OCI-LY3 (cell line): ENCODE measurements at regions not wholly inside any gene's neighbourhood (a gene's known extent, or its start where the extent isn't known, plus 50 kb on each side); places are given as distances from the start of the nearest gene placed in this dataset.

Source experiments
- H2AFZ ChIP-seq: fragments of 200-600, 300-600 bp; shearing (Covaris generic); 2 replicates; pipeline ENCODE4 v1.6.0; 2014; ENCODE audit warnings: antibody characterized with exemption, low read depth, low read length
- H3K27ac ChIP-seq: fragments of 200-600, 300-600 bp; sonication (generic); 2 replicates; pipeline ENCODE4 v1.5.1; 2014; ENCODE audit warnings: mild to moderate bottlenecking, low read length, moderate library complexity, mixed read lengths
- H3K27me3 ChIP-seq: fragments of 200-600, 300-600 bp; sonication (generic); 2 replicates; pipeline ENCODE4 v1.6.1; 2014; ENCODE audit warnings: low read depth, low read length, mixed read lengths
- H3K36me3 ChIP-seq: fragments of 200-600, 300-600 bp; sonication (generic); replicated peaks from 2 replicates; pipeline ENCODE3; 2014; ENCODE audit warnings: low read depth, low read length, mixed read lengths
- H3K4me1 ChIP-seq: fragments of 300-600, 200-600 bp; sonication (generic); 2 replicates; pipeline ENCODE4 v1.6.1; 2014; ENCODE audit warnings: low read length, mixed read lengths
- H3K4me2 ChIP-seq: fragments of 200-600, 300-600 bp; sonication (generic); 2 replicates; pipeline ENCODE4 v1.6.1; 2014; ENCODE audit warnings: low read length, mixed read lengths
- H3K4me3 ChIP-seq: fragments of 300-600, 200-600 bp; sonication (generic); 2 replicates; pipeline ENCODE4 v1.5.1; 2014; ENCODE audit warnings: antibody characterized with exemption, mild to moderate bottlenecking, low read length, moderate library complexity
- H3K79me2 ChIP-seq: fragments of 300-600, 200-600 bp; shearing (Covaris generic); 2 replicates; pipeline ENCODE4 v1.6.1; 2014; ENCODE audit warnings: mild to moderate bottlenecking, low read length, mixed read lengths
- H3K9ac ChIP-seq: fragments of 300-600, 200-600 bp; shearing (Covaris generic); 2 replicates; pipeline ENCODE4 v1.6.0; 2014; ENCODE audit warnings: mild to moderate bottlenecking, low read length, moderate library complexity
- H3K9me3 ChIP-seq: fragments of 200-600, 300-600 bp; shearing (Covaris generic); 2 replicates; pipeline ENCODE4 v1.6.1; 2014; ENCODE audit warnings: low read length, mixed read lengths; ENCODE audit not compliant: insufficient read depth
- H4K20me1 ChIP-seq: fragments of 200-600, 300-600 bp; sonication (generic); 2 replicates; pipeline ENCODE4 v1.6.1; 2016; ENCODE audit warnings: low read length, mixed read lengths; ENCODE audit not compliant: insufficient read depth
- CTCF ChIP-seq: fragments of 200-600, 300-600 bp; sonication (generic); IDR thresholded peaks from 2 replicates; pipeline ENCODE4 v1.5.1; 2014; ENCODE audit warnings: antibody characterized with exemption, low read length, low read depth
- EZH2phosphoT487 ChIP-seq: fragments of 200-600 bp; shearing (Covaris generic); IDR thresholded peaks from 2 replicates; pipeline ENCODE4 v1.6.1; 2018; ENCODE audit warnings: antibody characterized with exemption, mixed run types, low read depth

GRCh38 chr20:63067721-63068560 lies 61.2 kb upstream of the BHLHE23 start:
- H3K4me1 ChIP-seq = no peaks in the 10 kb centered on the region

GRCh38 chr20:63067266-63067635 lies 60.5 kb upstream of the BHLHE23 start:
- Histone ChIP-seq H3K27ac (no peak overlapping the region), H3K9me3 (no peaks in the 10 kb centered on the region), H3K4me1 (no peaks in the 10 kb centered on the region), H3K27me3 (no peaks in the 10 kb centered on the region), H3K4me3 (no peak overlapping the region), H4K20me1 (no peaks in the 10 kb centered on the region), H3K4me2 (no peak overlapping the region), H3K9ac (no peak overlapping the region), H2AFZ (no peak overlapping the region), H3K36me3 (no peaks in the 10 kb centered on the region), H3K79me2 (no peaks in the 10 kb centered on the region)
- no peak for TF ChIP-seq CTCF
- TF ChIP-seq EZH2phosphoT487 = no peak

More at GRCh38 chr20:63067721-63068560, 61.2 kb upstream of the BHLHE23 start:
- no peaks in the 10 kb centered on the region for H4K20me1 ChIP-seq
- H3K27ac ChIP-seq = no peak overlapping the region
- no peaks in the 10 kb centered on the region for H3K79me2 ChIP-seq
- H3K27me3 ChIP-seq = no peaks in the 10 kb centered on the region
- no peak overlapping the region for H2AFZ ChIP-seq
- no peak overlapping the region for H3K4me2 ChIP-seq
- H3K9me3 ChIP-seq = no peaks in the 10 kb centered on the region
- TF ChIP-seq EZH2phosphoT487 (no peak), CTCF (no peak)
- H3K4me3 ChIP-seq = no peak overlapping the region
- no peaks in the 10 kb centered on the region for H3K36me3 ChIP-seq
- H3K9ac ChIP-seq = no peak overlapping the region

GRCh38 chr20:63066506-63067265 lies 59.9 kb upstream of the BHLHE23 start:
- no peak overlapping the region for H3K27ac ChIP-seq
- no peak for TF ChIP-seq EZH2phosphoT487
- TF ChIP-seq CTCF = no peak
- H3K4me1 ChIP-seq = no peaks in the 10 kb centered on the region
- no peaks in the 10 kb centered on the region for H3K79me2 ChIP-seq
- H3K4me3 ChIP-seq = no peak overlapping the region
- no peaks in the 10 kb centered on the region for H3K36me3 ChIP-seq
- no peak overlapping the region for H3K4me2 ChIP-seq
- H3K9me3 ChIP-seq = no peaks in the 10 kb centered on the region
- no peaks in the 10 kb centered on the region for H4K20me1 ChIP-seq
- H3K9ac ChIP-seq = no peak overlapping the region
- H3K27me3 ChIP-seq = no peaks in the 10 kb centered on the region
- H2AFZ ChIP-seq = no peak overlapping the region

- Histone ChIP-seq H3K9ac (no peak overlapping the region), H4K20me1 (no peaks in the 10 kb centered on the region), H3K27me3 (no peaks in the 10 kb centered on the region), H3K9me3 (no peaks in the 10 kb centered on the region), H2AFZ (no peak overlapping the region), H3K4me1 (no peaks in the 10 kb centered on the region), H3K4me2 (no peak overlapping the region), H3K27ac (no peak overlapping the region), H3K4me3 (no peak overlapping the region), H3K79me2 (no peaks in the 10 kb centered on the region), H3K36me3 (no peaks in the 10 kb centered on the region)
- TF ChIP-seq CTCF (no peak), EZH2phosphoT487 (no peak)
Observed at GRCh38 chr20:63065911-63066310, 59.1 kb upstream of the BHLHE23 start.
